NCI-H187 treated with DMSO at 0.1 percent for 48 hours (cell line): ENCODE measurements at regions not wholly inside any gene's neighbourhood (a gene's known extent, or its start where the extent isn't known, plus 50 kb on each side); places are given as distances from the start of the nearest gene placed in this dataset.

Source experiments
- DNase-seq: peaks from one replicate; lab custom pipeline; 2025; lab: John Stamatoyannopoulos, UW

- no peak for DNase-seq
Measured at GRCh38 chr18:40440088-40440487, 1514.9 kb upstream of the PIK3C3 start.

DNA sequence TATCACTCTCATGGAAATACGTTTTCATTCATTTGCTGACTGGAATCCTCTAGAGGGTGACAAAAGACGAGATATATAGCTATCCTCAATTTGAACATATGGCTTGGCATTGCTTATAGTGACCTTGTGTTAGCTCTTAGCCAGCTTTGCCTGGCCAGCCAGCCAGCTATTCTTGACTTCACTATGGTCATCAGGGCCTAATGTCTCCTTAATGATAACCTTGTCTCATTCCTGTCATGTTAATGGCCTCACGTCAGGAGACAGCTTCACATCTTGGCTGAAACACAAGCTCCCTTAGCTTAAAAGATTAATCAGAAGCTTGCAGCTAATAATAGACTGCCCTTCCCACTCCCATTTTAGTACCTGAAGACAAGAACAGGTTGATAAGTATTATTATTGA, 1517.5 kb upstream of the PIK3C3 start:
- DNase-seq = no peak

GRCh38 chr18:40431071-40431985, 1523.7 kb upstream of the PIK3C3 start:
- no peak for DNase-seq

DNA sequence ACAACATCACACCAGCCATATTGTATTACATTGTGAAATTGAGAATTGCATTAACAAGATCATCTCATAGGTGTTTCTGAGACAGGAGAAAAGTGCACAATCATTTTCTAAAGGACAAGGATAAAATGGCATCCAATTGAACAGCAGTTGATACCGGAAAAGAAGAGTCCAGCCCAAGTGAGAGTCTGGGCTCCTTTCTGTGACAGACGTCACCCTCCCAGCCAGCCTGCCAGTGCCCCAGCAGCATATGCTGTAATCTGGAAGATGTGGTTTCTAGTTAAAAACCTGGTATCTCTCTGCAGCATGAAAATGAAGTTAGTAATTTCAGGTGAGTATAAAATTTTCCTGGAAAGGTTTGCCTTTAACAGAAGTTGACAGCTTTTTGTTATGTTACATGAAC, 1531.7 kb upstream of the PIK3C3 start:
- DNase-seq = no peak

- no peak for DNase-seq
Measured at GRCh38 chr18:40420675-40421074, 1534.4 kb upstream of the PIK3C3 start.

DNA sequence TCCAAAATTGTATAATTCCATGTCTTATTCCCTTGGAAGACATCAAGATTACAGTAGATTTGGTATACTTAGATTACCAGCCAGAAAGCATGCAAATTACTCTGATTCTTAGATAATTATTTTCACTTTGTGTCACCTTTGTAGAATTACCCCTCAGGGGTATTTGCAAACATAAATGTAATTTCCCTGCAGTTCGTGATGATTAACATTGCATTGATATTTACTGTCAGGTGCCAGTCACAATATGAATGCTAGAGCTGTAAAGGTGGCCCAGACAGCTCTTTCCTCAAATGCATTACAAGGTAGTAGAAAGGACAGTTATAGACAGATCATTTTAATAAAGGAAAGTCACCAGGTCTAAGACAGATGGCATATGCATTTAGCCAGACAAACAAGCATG, 1537.5 kb upstream of the PIK3C3 start:
- DNase-seq = no peak

GRCh38 chr18:40415821-40416220, 1539.2 kb upstream of the PIK3C3 start:
- no peak for DNase-seq

DNA sequence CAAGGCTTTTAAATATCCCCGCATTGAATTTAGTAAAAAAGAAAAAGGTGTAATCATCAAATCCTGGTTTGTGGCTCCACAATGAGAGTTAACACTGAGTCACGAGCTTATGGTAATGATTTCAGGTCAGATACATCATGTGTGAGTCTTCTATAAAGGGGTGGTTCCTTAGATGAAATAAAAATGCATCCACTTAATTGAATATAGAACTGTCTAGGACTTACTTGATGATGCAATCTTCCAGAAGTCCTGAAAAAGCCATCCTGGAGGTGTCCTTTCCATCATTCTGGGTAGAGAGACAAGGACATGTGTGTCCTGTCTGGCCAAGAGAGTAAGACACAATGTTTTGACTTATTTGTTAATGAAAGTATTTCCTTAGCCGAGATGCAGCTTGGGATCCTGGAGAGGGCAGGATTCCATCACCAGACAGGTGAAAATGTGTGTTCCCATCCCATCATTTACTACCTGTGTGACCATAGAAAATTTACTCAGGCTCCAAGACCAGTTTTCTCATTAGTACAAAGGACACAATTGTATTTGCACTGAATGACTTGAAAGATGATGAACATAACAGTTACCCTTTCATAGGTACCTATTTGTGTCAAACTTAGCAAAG, 1539.8 kb upstream of the PIK3C3 start:
- DNase-seq = no peak

- DNase-seq = peak; percentile 11
Measured at GRCh38 chr18:40414155-40414754, 1540.8 kb upstream of the PIK3C3 start.

GRCh38 chr18:40413160-40413559, 1541.9 kb upstream of the PIK3C3 start:
- DNase-seq = peak; percentile 5

GRCh38 chr18:40412410-40412809, 1542.6 kb upstream of the PIK3C3 start:
- DNase-seq = no peak

GRCh38 chr18:40407909-40408308, 1547.1 kb upstream of the PIK3C3 start:
- no peak for DNase-seq

DNA sequence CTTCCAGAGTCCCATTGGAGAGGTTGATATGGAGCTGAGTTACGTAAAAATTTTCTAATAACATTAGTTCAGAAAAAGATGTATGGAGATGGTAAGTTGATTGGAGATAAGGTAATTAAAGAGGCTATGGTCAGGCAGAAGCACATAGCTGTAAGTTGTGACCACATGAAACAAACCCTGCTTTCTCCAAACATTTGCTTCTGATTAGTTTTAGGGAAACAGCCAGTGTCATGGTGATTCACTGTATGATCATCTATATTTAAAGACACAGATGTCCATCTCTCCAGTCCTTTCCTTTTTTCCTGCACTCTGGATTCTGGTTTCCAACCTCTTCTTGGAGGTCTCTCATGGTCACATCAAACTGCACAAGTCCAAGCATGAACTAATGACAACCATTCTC, 1550.8 kb upstream of the PIK3C3 start:
- DNase-seq = no peak

GRCh38 chr18:40402052-40402451, 1553.0 kb upstream of the PIK3C3 start:
- DNase-seq = no peak

GRCh38 chr18:40388121-40388520, 1566.9 kb upstream of the PIK3C3 start:
- DNase-seq = no peak

- DNase-seq = no peak
Measured at GRCh38 chr18:40387130-40387787, 1567.8 kb upstream of the PIK3C3 start.

DNA sequence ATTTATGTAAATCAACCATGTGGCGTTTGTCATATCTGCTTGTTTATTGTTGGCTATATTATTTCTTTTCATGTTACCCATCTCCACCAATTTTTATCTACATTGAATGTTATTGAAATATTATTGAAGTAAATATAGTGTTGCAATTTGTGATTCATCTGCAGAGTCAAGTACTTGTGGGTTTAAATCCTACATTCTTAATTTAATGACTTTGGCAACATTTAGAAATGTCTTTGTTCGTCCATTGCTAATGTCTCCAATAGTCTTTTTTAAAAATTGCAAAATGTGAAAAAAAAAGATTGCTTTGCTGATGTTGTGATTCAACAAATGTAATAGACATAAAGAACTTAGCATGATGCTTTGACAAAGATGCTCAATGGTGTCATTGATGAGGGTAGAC, 1572.8 kb upstream of the PIK3C3 start:
- DNase-seq = no peak

GRCh38 chr18:40380686-40381439, 1574.2 kb upstream of the PIK3C3 start:
- no peak for DNase-seq

- no peak for DNase-seq
Measured at GRCh38 chr18:40375837-40376236, 1579.2 kb upstream of the PIK3C3 start.

- no peak for DNase-seq
Measured at GRCh38 chr18:40371673-40372072, 1583.4 kb upstream of the PIK3C3 start.

DNA sequence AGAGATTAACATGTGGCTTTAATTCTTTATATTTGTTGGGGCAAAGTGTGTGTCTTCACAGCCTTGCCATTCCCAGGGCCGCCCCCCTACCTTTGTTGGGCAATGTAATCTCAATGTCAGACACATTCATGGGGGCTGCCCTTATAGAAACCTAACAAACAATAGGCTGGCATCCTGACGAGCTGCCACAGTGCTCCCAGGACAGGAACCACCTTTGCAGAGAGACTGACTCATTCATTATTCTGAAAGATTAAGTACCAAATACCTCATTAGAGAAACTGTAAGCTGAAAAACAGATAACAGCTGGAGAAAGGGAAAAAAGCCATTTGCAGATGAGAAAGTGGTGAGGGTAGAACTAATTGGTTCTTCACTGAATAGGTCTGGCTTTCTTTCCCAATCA, 1587.5 kb upstream of the PIK3C3 start:
- DNase-seq = no peak

DNA sequence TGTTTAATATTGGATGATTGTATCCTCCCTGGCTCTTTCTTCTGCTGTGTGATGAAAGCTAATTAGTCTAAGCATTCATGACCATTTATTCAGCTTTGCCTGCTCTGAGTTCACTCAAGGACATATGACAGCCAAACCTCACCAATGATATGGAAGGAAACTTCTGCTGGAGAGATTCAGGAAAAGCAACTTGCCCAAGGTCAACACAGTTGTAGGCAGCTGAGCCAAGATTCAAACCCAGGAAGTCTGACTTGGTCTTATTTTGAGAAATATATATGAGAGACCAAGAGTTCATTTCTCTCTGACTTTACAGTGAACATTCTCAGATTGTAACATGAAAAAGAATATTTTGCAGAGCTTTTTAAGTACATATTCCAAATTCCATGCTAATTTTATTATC, 1588.5 kb upstream of the PIK3C3 start:
- DNase-seq = no peak
